OCI-LY3 (cell line): ENCODE measurements at regions not wholly inside any gene's neighbourhood (a gene's known extent, or its start where the extent isn't known, plus 50 kb on each side); places are given as distances from the start of the nearest gene placed in this dataset.

Experiments
- CTCF ChIP-seq: fragments of 200-600, 300-600 bp; sonication (generic); IDR thresholded peaks from 2 replicates; pipeline ENCODE4 v1.5.1; 2014; ENCODE audit warnings: antibody characterized with exemption, low read length, low read depth
- EZH2phosphoT487 ChIP-seq: fragments of 200-600 bp; shearing (Covaris generic); IDR thresholded peaks from 2 replicates; pipeline ENCODE4 v1.6.1; 2018; ENCODE audit warnings: antibody characterized with exemption, mixed run types, low read depth

- no peak for TF ChIP-seq CTCF
- no peak for TF ChIP-seq EZH2phosphoT487
Observed at GRCh38 chr12:115495300-115495699, 782.2 kb downstream of the MED13L start.
